Retinal pigment epithelial cell (primary cell): ENCODE measurements at regions not wholly inside any gene's neighbourhood (a gene's known extent, or its start where the extent isn't known, plus 50 kb on each side); places are given as distances from the start of the nearest gene placed in this dataset.
"Not testable (repeated sequence)": the region's sequence is repeated elsewhere in the genome, so short reads cannot be mapped to it uniquely, and the experiment has no call there.

ENCODE experiments used
- DNase-seq: peaks from one replicate; pipeline ENCODE4 v3.0.0-alpha.2; 2010; ENCODE audit warnings: low read depth
- H3K4me3 ChIP-seq: 2 replicates; pipeline ENCODE4 v1.5.1; 2011; ENCODE audit warnings: mild to moderate bottlenecking, low read length, control low read depth, moderate library complexity
- CTCF ChIP-seq: conservative IDR thresholded peaks from 2 replicates; pipeline ENCODE4 v1.5.1; 2011; ENCODE audit warnings: low read depth, low read length, control low read depth, inconsistent platforms

GRCh38 chr9:65426231-65426630, 141.2 kb upstream of the FOXD4L5 start:
- no peak overlapping the region for H3K4me3 ChIP-seq
- TF ChIP-seq CTCF: no peak
- DNase-seq: no peak

GRCh38 chr9:65425183-65425582, 140.2 kb upstream of the FOXD4L5 start:
- not testable (repeated sequence) for H3K4me3 ChIP-seq, DNase-seq

- DNase-seq, H3K4me3 ChIP-seq: not testable (repeated sequence)
Measured at GRCh38 chr9:65424437-65424984, 139.5 kb upstream of the FOXD4L5 start.

GRCh38 chr9:65423691-65424436, 138.9 kb upstream of the FOXD4L5 start:
- DNase-seq, H3K4me3 ChIP-seq: not testable (repeated sequence)

GRCh38 chr9:65422966-65423690, 138.1 kb upstream of the FOXD4L5 start:
- not testable (repeated sequence) for H3K4me3 ChIP-seq, DNase-seq

GRCh38 chr9:65421486-65421885, 136.5 kb upstream of the FOXD4L5 start:
- not testable (repeated sequence) for H3K4me3 ChIP-seq, DNase-seq

- no peak for DNase-seq
- no peak for TF ChIP-seq CTCF
- H3K4me3 ChIP-seq: no peak overlapping the region
Measured at GRCh38 chr9:65420771-65421170, 135.8 kb upstream of the FOXD4L5 start.

- DNase-seq, H3K4me3 ChIP-seq: not testable (repeated sequence)
Measured at GRCh38 chr9:65418966-65419365, 134.0 kb upstream of the FOXD4L5 start.

GRCh38 chr9:65416948-65417347, 131.9 kb upstream of the FOXD4L5 start:
- not testable (repeated sequence) for DNase-seq, H3K4me3 ChIP-seq

GRCh38 chr9:65414249-65414648, 129.2 kb upstream of the FOXD4L5 start:
- not testable (repeated sequence) for DNase-seq, H3K4me3 ChIP-seq

- H3K4me3 ChIP-seq, DNase-seq: not testable (repeated sequence)
Measured at GRCh38 chr9:65413371-65413770, 128.4 kb upstream of the FOXD4L5 start.

GRCh38 chr9:65411901-65412300, 126.9 kb upstream of the FOXD4L5 start:
- TF ChIP-seq CTCF: no peak
- no peak overlapping the region for H3K4me3 ChIP-seq
- DNase-seq: no peak
